ENCODE measurements at regions not wholly inside any gene's neighbourhood (a gene's known extent, or its start where the extent isn't known, plus 50 kb on each side); places are given as distances from the start of the nearest gene placed in this dataset.
A peak's percentile ranks its signal among the peaks of the same experiment; 100 is the strongest.
"Not testable (repeated sequence)": the region's sequence is repeated elsewhere in the genome, so short reads cannot be mapped to it uniquely, and the experiment has no call there.

DNA sequence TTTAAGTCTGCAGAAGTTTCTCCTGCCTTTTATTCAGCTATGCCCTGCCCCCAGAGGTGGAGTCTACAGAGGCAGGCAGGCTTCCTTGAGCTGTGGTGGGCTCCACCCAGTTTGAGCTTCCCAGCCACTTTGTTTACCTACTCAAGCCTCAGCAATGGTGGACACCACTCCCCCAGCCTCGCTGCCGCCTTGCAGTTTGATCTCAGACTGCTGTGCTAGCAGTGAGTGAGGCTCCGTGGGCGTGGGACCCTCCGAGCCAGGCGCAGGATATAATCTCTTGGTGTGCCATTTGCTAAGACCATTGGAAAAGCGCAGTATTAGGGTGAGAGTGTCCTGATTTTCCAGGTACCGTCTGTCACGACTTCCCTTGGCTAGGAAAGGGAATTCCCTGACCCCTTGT is 171.0 kb upstream of the DCAF8L1 start:
- not testable (repeated sequence) for H3K79me1 ChIP-seq (replicated peaks; ENCODE audit: low read length, poor library complexity, severe bottlenecking); H3K4me2 ChIP-seq (ENCODE audit: low read length, poor library complexity, severe bottlenecking); H3K18ac ChIP-seq (ENCODE audit: low read depth in 1 of 2, low read length in 2 of 2); H2BK120ac ChIP-seq (ENCODE audit: low read depth, low read length); H4K91ac ChIP-seq (ENCODE audit: low read length); H3K4me3 ChIP-seq (ENCODE audit: insufficient read depth in 1 of 2, low read depth in 1 of 2, low read length in 2 of 2); H3K9me3 ChIP-seq (ENCODE audit: control insufficient read depth, low read length); H4K8ac ChIP-seq (ENCODE audit: low read length); H3K4ac ChIP-seq (ENCODE audit: low read depth in 1 of 2, low read length in 2 of 2); H3K27ac ChIP-seq (ENCODE audit: low read length, poor library complexity, severe bottlenecking); H3K36me3 ChIP-seq (ENCODE audit: control insufficient read depth in 1 of 2, insufficient read depth in 2 of 2, low read depth in 1 of 2, low read length in 2 of 2); H3K9ac ChIP-seq (ENCODE audit: low read length); H3K23ac ChIP-seq (ENCODE audit: low read length in 2 of 2); H2BK5ac ChIP-seq (ENCODE audit: low read depth, low read length, poor library complexity, severe bottlenecking); H2BK12ac ChIP-seq (ENCODE audit: low read length in 2 of 2); H2AK5ac ChIP-seq (ENCODE audit: low read length, severe bottlenecking); H3K14ac ChIP-seq (ENCODE audit: low read length in 2 of 2); DNase-seq; H2BK15ac ChIP-seq (ENCODE audit: low read depth, poor library complexity, severe bottlenecking); H3K27me3 ChIP-seq (ENCODE audit: control insufficient read depth in 1 of 2, insufficient read depth in 1 of 2, low read length in 2 of 2); H2AFZ ChIP-seq (ENCODE audit: low read depth, low read length); H3K4me1 ChIP-seq (ENCODE audit: control insufficient read depth, insufficient read depth, low read depth, low read length)
- WGBS: 87% methylated on average over 9 of the region's 9 CpGs

DNA sequence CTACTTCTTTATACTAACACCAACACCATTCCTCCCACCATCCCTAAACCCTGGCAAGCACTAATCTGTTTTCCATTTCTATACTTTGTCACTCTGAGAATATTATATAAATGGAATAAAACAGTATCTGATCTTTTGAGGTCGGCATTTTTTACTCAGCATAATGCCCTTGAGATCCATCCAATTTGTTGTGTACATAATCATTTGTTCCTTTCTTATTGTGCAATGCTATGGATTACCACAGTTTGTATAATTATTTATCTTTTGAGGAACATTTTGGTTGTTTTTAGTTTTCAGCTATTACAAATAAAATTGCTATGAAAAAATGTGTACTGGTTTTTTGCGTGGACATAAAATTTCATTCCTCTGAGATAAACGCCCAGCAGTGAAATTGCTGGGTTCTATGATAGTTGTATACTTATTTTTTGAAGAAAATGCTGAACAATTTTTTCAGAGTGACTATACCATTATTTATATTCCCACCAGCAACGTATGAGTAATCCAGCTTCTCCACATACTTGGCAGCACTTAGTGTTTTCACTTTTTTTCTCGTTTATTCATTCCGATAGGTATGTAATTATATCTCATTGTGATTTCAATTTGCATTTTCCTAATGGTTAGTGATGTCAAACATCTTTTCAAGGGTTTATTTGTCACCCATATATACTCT is 154.3 kb upstream of the DCAF8L1 start:
- Histone ChIP-seq H2AFZ (ENCODE audit: low read depth, low read length) (no peak overlapping the region), H4K8ac (ENCODE audit: low read length) (no peak overlapping the region), H2BK15ac (ENCODE audit: low read depth, poor library complexity, severe bottlenecking) (no peak overlapping the region), H3K14ac (ENCODE audit: low read length in 2 of 2) (no peak overlapping the region), H4K91ac (ENCODE audit: low read length) (no peak overlapping the region), H3K27me3 (ENCODE audit: control insufficient read depth in 1 of 2, insufficient read depth in 1 of 2, low read length in 2 of 2) (no peaks in the 10 kb centered on the region), H2BK12ac (ENCODE audit: low read length in 2 of 2) (no peak overlapping the region), H3K9me3 (ENCODE audit: control insufficient read depth, low read length) (no peaks in the 10 kb centered on the region), H2BK120ac (ENCODE audit: low read depth, low read length) (no peak overlapping the region), H3K4ac (ENCODE audit: low read depth in 1 of 2, low read length in 2 of 2) (no peak overlapping the region), H3K27ac (ENCODE audit: low read length, poor library complexity, severe bottlenecking) (no peak overlapping the region), H2BK5ac (ENCODE audit: low read depth, low read length, poor library complexity, severe bottlenecking) (no peak overlapping the region), H3K9ac (ENCODE audit: low read length) (no peak overlapping the region), H3K79me1 (replicated peaks; ENCODE audit: low read length, poor library complexity, severe bottlenecking) (no peaks in the 10 kb centered on the region), H3K18ac (ENCODE audit: low read depth in 1 of 2, low read length in 2 of 2) (no peak overlapping the region), H3K4me2 (ENCODE audit: low read length, poor library complexity, severe bottlenecking) (no peak overlapping the region), H3K23ac (ENCODE audit: low read length in 2 of 2) (no peak overlapping the region), H3K4me1 (ENCODE audit: control insufficient read depth, insufficient read depth, low read depth, low read length) (no peaks in the 10 kb centered on the region), H3K4me3 (ENCODE audit: insufficient read depth in 1 of 2, low read depth in 1 of 2, low read length in 2 of 2) (no peak overlapping the region), H2AK5ac (ENCODE audit: low read length, severe bottlenecking) (no peak overlapping the region), H3K36me3 (ENCODE audit: control insufficient read depth in 1 of 2, insufficient read depth in 2 of 2, low read depth in 1 of 2, low read length in 2 of 2) (no peaks in the 10 kb centered on the region)
- WGBS: no CpG with 5 or more reads among the region's 6 CpGs
- peak; percentile 2 for DNase-seq

- no peak overlapping the region for H3K18ac ChIP-seq (ENCODE audit: low read depth in 1 of 2, low read length in 2 of 2)
- H3K23ac ChIP-seq (ENCODE audit: low read length in 2 of 2): no peak overlapping the region
- H4K8ac ChIP-seq (ENCODE audit: low read length): no peak overlapping the region
- H3K36me3 ChIP-seq (ENCODE audit: control insufficient read depth in 1 of 2, insufficient read depth in 2 of 2, low read depth in 1 of 2, low read length in 2 of 2): no peaks in the 10 kb centered on the region
- H3K79me1 ChIP-seq (replicated peaks; ENCODE audit: low read length, poor library complexity, severe bottlenecking): no peaks in the 10 kb centered on the region
- no peak overlapping the region for H2BK120ac ChIP-seq (ENCODE audit: low read depth, low read length)
- H3K9ac ChIP-seq (ENCODE audit: low read length): no peak overlapping the region
- no peaks in the 10 kb centered on the region for H3K9me3 ChIP-seq (ENCODE audit: control insufficient read depth, low read length)
- H2BK12ac ChIP-seq (ENCODE audit: low read length in 2 of 2): no peak overlapping the region
- no peak overlapping the region for H4K91ac ChIP-seq (ENCODE audit: low read length)
- H3K14ac ChIP-seq (ENCODE audit: low read length in 2 of 2): no peak overlapping the region
- no peaks in the 10 kb centered on the region for H3K4me1 ChIP-seq (ENCODE audit: control insufficient read depth, insufficient read depth, low read depth, low read length)
- 80% methylated on average over 4 of the region's 4 CpGs for WGBS
- DNase-seq: no peak
- H2BK5ac ChIP-seq (ENCODE audit: low read depth, low read length, poor library complexity, severe bottlenecking): no peak overlapping the region
- H3K4ac ChIP-seq (ENCODE audit: low read depth in 1 of 2, low read length in 2 of 2): no peak overlapping the region
- H2AFZ ChIP-seq (ENCODE audit: low read depth, low read length): no peak overlapping the region
- no peak overlapping the region for H3K4me3 ChIP-seq (ENCODE audit: insufficient read depth in 1 of 2, low read depth in 1 of 2, low read length in 2 of 2)
- H3K27me3 ChIP-seq (ENCODE audit: control insufficient read depth in 1 of 2, insufficient read depth in 1 of 2, low read length in 2 of 2): no peaks in the 10 kb centered on the region
- no peak overlapping the region for H2AK5ac ChIP-seq (ENCODE audit: low read length, severe bottlenecking)
- H3K4me2 ChIP-seq (ENCODE audit: low read length, poor library complexity, severe bottlenecking): no peak overlapping the region
- no peak overlapping the region for H3K27ac ChIP-seq (ENCODE audit: low read length, poor library complexity, severe bottlenecking)
- H2BK15ac ChIP-seq (ENCODE audit: low read depth, poor library complexity, severe bottlenecking): no peak overlapping the region
Measured at GRCh38 chrX:28133763-28134162, 152.5 kb upstream of the DCAF8L1 start.

DNA sequence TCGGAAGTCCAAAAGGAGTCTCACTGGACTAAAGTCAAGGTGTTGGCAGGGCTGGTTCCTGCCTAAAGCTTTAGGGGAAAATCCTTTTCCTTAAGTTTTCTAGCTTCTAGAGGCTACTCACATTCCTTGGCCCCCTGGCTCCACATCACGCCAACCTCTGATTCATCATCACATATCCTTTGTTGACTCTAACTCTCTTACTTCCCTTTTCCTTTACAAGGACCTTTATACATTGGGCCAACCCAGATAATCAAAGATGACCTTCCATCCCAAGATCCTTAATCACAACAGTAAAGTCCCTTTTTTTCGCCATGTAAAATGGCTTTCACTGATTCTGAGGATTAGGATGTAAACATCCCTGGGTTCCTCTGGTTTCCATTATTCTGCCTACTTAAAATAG is 146.4 kb upstream of the DCAF8L1 start:
- no peak overlapping the region for H2BK5ac ChIP-seq (ENCODE audit: low read depth, low read length, poor library complexity, severe bottlenecking)
- no peak overlapping the region for H2AFZ ChIP-seq (ENCODE audit: low read depth, low read length)
- H3K36me3 ChIP-seq (ENCODE audit: control insufficient read depth in 1 of 2, insufficient read depth in 2 of 2, low read depth in 1 of 2, low read length in 2 of 2): no peaks in the 10 kb centered on the region
- no peak overlapping the region for H3K27ac ChIP-seq (ENCODE audit: low read length, poor library complexity, severe bottlenecking)
- H2AK5ac ChIP-seq (ENCODE audit: low read length, severe bottlenecking): no peak overlapping the region
- H3K79me1 ChIP-seq (replicated peaks; ENCODE audit: low read length, poor library complexity, severe bottlenecking): no peaks in the 10 kb centered on the region
- no peak overlapping the region for H2BK12ac ChIP-seq (ENCODE audit: low read length in 2 of 2)
- H4K91ac ChIP-seq (ENCODE audit: low read length): no peak overlapping the region
- DNase-seq: no peak
- H3K4me1 ChIP-seq (ENCODE audit: control insufficient read depth, insufficient read depth, low read depth, low read length): no peaks in the 10 kb centered on the region
- H3K23ac ChIP-seq (ENCODE audit: low read length in 2 of 2): no peak overlapping the region
- H3K18ac ChIP-seq (ENCODE audit: low read depth in 1 of 2, low read length in 2 of 2): no peak overlapping the region
- no peak overlapping the region for H3K9ac ChIP-seq (ENCODE audit: low read length)
- H2BK15ac ChIP-seq (ENCODE audit: low read depth, poor library complexity, severe bottlenecking): no peak overlapping the region
- no peaks in the 10 kb centered on the region for H3K27me3 ChIP-seq (ENCODE audit: control insufficient read depth in 1 of 2, insufficient read depth in 1 of 2, low read length in 2 of 2)
- H2BK120ac ChIP-seq (ENCODE audit: low read depth, low read length): no peak overlapping the region
- H3K9me3 ChIP-seq (ENCODE audit: control insufficient read depth, low read length): no peaks in the 10 kb centered on the region
- no peak overlapping the region for H3K14ac ChIP-seq (ENCODE audit: low read length in 2 of 2)
- no peak overlapping the region for H3K4me3 ChIP-seq (ENCODE audit: insufficient read depth in 1 of 2, low read depth in 1 of 2, low read length in 2 of 2)
- no peak overlapping the region for H3K4me2 ChIP-seq (ENCODE audit: low read length, poor library complexity, severe bottlenecking)
- no peak overlapping the region for H3K4ac ChIP-seq (ENCODE audit: low read depth in 1 of 2, low read length in 2 of 2)
- WGBS: 84% methylated on average over 2 of the region's 3 CpGs
- no peak overlapping the region for H4K8ac ChIP-seq (ENCODE audit: low read length)

All from mesenchymal stem cell (in vitro differentiated cells and primary cell).